ENCODE measurements at regions not wholly inside any gene's neighbourhood (a gene's known extent, or its start where the extent isn't known, plus 50 kb on each side); places are given as distances from the start of the nearest gene placed in this dataset.

GRCh38 chr1:2906620-2907019, 105.1 kb upstream of the TTC34 start:
- TF ChIP-seq CTCF (IDR thresholded peaks at IDR 0.05; ENCODE audit: insufficient read depth, low read length, poor library complexity, severe bottlenecking): no peak
- no peak for TF ChIP-seq EZH2phosphoT487 (conservative IDR thresholded peaks at IDR 0.05; ENCODE audit: low read length)

Data from SU-DHL-6 (cell line).